ENCODE measurements at regions not wholly inside any gene's neighbourhood (a gene's known extent, or its start where the extent isn't known, plus 50 kb on each side); places are given as distances from the start of the nearest gene placed in this dataset.

DNA sequence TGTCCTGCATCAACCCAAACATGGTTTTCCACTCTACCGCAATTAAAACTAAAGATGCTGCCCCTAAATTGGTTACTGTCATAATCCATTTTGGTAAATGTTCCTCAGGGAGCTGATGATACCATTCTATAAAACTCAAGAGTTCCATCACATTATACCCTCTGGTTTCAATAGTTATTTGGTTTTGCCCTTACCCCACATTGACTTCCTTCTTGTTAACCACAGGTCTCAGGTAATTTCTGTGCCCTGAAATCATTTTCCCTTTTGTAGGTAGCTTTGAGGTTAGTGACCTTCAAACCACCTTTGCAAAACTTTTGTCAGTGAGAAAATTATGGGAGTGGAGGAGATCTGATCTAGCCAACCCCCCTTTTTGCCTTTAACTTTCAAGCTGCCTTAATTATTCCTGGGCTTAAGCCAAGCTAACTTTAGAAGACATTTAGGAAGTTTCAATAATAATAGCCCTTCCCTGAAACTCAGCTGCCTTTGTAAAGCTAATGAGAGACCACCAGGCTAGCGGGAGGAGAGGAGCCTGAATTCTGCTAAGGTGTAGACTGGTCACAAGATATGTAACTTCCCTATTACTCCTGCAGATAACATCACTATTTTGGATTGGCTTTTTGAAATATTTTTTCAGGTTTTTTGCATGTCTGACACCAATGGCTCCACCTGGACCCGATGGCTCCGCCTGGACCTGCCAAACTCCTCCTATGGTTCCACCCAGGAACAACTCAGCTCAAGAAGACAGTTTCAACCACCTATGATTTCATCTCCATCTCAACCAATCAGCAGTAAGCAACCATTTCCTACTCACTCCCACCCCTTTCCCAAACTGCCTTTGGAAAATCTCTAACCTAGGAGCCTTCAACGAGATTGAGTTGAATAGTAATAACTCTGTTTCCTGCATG, 224.9 kb downstream of the HS3ST3B1 start (continued):
- TF ChIP-seq NR4A1 (CRISPR knock-in tag; IDR thresholded peaks at IDR 0.05) (no peak), NR4A1 (tag; IDR thresholded peaks at IDR 0.05) (no peak), HNRNPL (IDR thresholded peaks at IDR 0.05; ENCODE audit: low read depth, low read length) (no peak)

DNA sequence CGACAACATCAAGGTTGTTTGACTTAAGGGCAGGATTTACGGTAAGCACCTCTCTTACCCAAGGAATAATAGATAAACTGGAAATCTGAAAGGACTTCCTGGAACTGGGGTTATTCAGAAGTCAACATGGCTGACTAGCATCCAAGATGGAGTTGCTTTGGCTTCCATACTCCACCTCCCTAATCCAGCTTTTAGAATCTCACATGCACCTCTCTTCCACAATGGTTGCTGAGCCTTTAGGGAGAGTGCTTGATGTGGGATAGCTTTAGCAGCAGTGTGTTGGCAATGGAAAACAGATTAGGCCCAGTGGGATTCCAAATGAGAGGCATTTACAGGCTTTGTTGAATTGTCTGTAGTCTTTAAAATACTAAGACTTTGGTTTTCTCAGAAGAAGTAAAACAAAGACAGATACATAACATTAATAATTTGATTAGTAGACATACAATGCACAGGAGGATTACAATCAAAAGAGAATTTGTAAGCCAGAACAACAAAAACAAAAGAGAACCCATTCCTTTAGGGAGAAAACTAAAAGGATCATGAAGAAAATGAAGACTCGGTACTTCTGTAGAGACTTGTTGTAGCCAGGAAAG, 222.0 kb downstream of the HS3ST3B1 start:
- Histone ChIP-seq H3K9me1 (ENCODE audit: control insufficient read depth, insufficient read depth, low read length) (no peaks in the 10 kb centered on the region), H3K27ac (ENCODE audit: extremely low read depth, low read depth, low read length) (no peak overlapping the region), H3K27me3 (ENCODE audit: control insufficient read depth in 2 of 2, insufficient read depth in 2 of 2, low read length in 2 of 2) (no peaks in the 10 kb centered on the region), H3K4me3 (no peak overlapping the region), H3K9ac (ENCODE audit: insufficient read depth in 1 of 2, low read depth in 2 of 2, low read length in 2 of 2) (no peak overlapping the region), H3K79me2 (ENCODE audit: control insufficient read depth, insufficient read depth, low read length) (no peaks in the 10 kb centered on the region), H3K36me3 (ENCODE audit: control insufficient read depth, insufficient read depth, low read length) (no peaks in the 10 kb centered on the region), H4K20me1 (replicated peaks; ENCODE audit: control insufficient read depth, insufficient read depth, low read length) (no peaks in the 10 kb centered on the region), H2AFZ (ENCODE audit: low read depth, low read length) (no peak overlapping the region), H3K4me2 (ENCODE audit: insufficient read depth, low read length) (no peak overlapping the region), H3K4me1 (replicated peaks in 1 of 2; ENCODE audit: control insufficient read depth in 2 of 2, insufficient read depth in 2 of 2, low read length in 2 of 2) (no peaks in the 10 kb centered on the region; a peak in 1 of 5 replicates), H3K9me3 (replicated peaks; ENCODE audit: control insufficient read depth, insufficient read depth, low read depth, low read length) (no peaks in the 10 kb centered on the region)
- ATAC-seq (no peak), DNase-seq (ENCODE audit: extremely low read depth in 1 of 4, low spot score in 3 of 4) (no peak), FAIRE-seq (no peak)
- ChIA-PET CTCF (ENCODE audit: low intra/inter-chr PET ratio) (no interaction called here), POLR2A (no interaction called here)
- in situ Hi-C loops (cut with MboI) = no loop called here
- intact Hi-C loops (cut with micrococcal nuclease) = no loop called here
- WGBS (ENCODE audit: insufficient coverage, low coverage, missing lambda C conversion rate) = 0% methylated on average over 3 of the region's 3 CpGs
- BruUV-seq (replicated peaks) = no TSS peak
- TF ChIP-seq RREB1 (CRISPR knock-in tag; IDR thresholded peaks at IDR 0.05) (no peak), ZNF395 (CRISPR knock-in tag; IDR thresholded peaks at IDR 0.05) (peak; percentile 35; the same call in 1 of the 2 replicates), ZNF583 (CRISPR knock-in tag; IDR thresholded peaks at IDR 0.05) (peak; percentile 78; the same call in 1 of the 2 replicates), ZFP30 (CRISPR knock-in tag; IDR thresholded peaks at IDR 0.05; ENCODE audit: borderline replicate concordance) (no peak), ZNF212 (CRISPR knock-in tag; IDR thresholded peaks at IDR 0.05) (no peak), MEF2D (tag; conservative IDR thresholded peaks at IDR 0.05; ENCODE audit: low read depth) (no peak), KAT2B (IDR thresholded peaks at IDR 0.05; ENCODE audit: low read depth, low read length) (no peak), SPI1 (IDR thresholded peaks at IDR 0.05; ENCODE audit: borderline replicate concordance, low read depth, low read length) (no peak)
